Retinal pigment epithelial cell (primary cell): ENCODE measurements at regions not wholly inside any gene's neighbourhood (a gene's known extent, or its start where the extent isn't known, plus 50 kb on each side); places are given as distances from the start of the nearest gene placed in this dataset.
"Not testable (repeated sequence)": the region's sequence is repeated elsewhere in the genome, so short reads cannot be mapped to it uniquely, and the experiment has no call there.

Experiments
- DNase-seq: peaks from one replicate; pipeline ENCODE4 v3.0.0-alpha.2; 2010; ENCODE audit warnings: low read depth
- H3K4me3 ChIP-seq: 2 replicates; pipeline ENCODE4 v1.5.1; 2011; ENCODE audit warnings: mild to moderate bottlenecking, low read length, control low read depth, moderate library complexity
- TF ChIP-seq, protein P1 (sequence below): conservative IDR thresholded peaks from 2 replicates; pipeline ENCODE4 v1.5.1; 2011; ENCODE audit warnings: low read depth, low read length, control low read depth, inconsistent platforms

DNA sequence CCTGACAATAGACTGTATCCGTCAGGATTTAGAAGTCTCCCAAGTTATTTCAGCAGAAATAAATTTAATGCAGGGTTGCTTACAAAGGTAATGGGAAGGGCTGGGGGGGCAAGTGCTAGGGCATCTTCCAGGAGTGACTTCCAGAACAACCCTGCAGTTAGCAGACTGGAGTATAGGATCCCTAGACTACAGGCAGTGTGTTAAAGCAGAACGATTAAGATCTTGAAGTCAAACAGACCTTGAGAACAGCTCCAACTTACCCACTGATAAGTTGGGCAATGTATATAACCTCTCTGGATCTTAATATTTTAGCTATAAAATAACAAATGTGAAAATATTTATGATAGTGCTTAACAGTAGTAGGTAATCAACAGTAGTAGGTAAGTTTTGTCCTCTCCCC is 113.6 kb upstream of the LIFR start:
- no peak for DNase-seq
- no peak overlapping the region for H3K4me3 ChIP-seq
- TF ChIP-seq, protein P1, sequence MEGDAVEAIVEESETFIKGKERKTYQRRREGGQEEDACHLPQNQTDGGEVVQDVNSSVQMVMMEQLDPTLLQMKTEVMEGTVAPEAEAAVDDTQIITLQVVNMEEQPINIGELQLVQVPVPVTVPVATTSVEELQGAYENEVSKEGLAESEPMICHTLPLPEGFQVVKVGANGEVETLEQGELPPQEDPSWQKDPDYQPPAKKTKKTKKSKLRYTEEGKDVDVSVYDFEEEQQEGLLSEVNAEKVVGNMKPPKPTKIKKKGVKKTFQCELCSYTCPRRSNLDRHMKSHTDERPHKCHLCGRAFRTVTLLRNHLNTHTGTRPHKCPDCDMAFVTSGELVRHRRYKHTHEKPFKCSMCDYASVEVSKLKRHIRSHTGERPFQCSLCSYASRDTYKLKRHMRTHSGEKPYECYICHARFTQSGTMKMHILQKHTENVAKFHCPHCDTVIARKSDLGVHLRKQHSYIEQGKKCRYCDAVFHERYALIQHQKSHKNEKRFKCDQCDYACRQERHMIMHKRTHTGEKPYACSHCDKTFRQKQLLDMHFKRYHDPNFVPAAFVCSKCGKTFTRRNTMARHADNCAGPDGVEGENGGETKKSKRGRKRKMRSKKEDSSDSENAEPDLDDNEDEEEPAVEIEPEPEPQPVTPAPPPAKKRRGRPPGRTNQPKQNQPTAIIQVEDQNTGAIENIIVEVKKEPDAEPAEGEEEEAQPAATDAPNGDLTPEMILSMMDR: no peak

DNA sequence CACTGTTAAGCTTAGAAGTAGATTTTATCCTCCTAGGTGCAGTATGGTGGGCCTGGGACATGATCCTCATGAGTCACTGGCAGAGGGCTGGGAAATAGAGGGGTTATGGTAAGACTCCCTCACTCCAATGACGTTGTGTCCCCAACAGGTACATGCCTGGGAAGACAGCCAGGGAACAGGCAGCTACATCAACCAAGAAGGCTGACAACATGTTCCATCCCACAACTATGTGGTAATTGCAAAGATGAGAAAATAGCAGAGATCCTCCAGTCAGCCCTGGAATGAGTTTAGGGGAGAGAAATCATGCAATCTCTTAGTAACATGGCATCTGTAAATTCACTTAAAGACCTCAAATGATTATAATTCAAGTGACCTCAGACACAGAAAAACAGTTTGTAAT is 114.4 kb upstream of the LIFR start:
- H3K4me3 ChIP-seq: no peak overlapping the region
- TF ChIP-seq, protein P1: no peak
- no peak for DNase-seq

DNA sequence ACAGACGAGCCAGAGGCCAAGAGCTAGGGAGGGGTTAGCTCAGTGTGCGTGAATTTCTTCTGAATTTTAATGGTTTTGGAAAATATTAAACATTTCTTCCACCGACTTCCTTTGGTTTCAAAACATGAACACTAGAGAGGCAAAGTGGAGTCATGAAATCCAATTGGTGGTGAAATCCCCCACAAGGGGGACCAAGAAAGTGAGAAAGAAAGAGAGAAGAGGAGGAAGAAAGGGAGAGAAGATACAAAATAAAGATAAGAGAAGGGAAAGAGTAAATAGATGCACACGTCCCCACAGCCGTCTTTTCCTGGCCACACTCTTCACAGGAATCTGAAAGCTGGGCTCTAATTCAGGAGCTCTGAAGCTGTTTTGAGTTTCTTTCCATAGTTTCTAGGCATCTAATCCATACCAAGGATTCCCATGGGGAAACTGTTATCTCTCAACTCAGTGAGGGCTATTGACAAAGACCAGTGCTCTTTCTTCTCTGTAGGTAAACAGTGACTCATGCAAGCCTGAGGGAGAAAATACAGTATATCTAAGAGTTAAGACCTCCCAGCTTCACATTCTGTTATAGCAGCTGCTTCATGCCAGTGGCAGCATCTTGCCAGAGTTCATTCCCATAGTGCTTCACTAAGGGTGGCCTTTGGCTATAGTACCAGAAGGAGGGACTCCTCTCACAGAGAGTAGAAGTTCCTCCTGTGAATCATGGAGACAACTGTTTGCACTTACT is 115.8 kb upstream of the LIFR start:
- no peak for DNase-seq
- TF ChIP-seq, protein P1: no peak
- no peak overlapping the region for H3K4me3 ChIP-seq

DNA sequence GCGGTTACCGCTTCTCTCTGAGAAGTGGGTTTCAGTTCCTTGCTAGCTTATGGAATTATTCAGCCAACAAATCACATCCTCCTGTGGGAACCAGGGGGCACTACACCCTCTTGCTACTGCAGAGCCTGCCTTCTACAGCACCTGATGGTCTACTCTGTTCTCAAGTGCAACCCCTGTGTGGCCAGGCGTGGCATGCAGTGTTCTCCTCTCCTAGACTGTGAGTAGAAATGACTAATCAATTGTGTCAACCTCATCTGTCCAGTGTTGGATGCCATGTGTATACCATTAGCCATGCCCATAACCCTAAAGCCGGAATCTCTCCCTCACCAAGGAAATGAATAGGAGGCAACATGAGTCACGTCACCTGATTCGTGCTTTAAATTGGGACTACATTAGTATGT is 117.2 kb upstream of the LIFR start:
- no peak for DNase-seq
- TF ChIP-seq, protein P1: peak; percentile 16

DNA sequence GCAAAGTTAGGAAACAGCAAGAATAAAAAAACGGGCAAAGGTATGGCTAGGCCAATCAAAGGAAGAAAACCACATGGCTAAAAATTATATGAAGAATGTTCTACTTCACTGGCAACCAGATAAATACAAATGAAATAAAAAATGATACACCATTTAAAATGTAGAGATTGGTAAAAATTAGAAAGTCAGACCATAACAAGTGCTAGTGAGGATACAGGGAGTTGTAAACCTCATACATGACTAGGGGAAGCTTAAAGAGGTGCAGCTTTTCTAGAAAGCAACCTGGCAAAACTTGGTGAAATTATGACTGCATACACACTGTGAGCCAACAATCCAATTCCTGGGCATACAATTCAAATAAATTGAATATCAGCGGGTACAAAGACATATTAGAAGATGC is 119.0 kb upstream of the LIFR start:
- no peak overlapping the region for H3K4me3 ChIP-seq
- DNase-seq: no peak
- TF ChIP-seq, protein P1: no peak

More for the DNA sequence above, 117.2 kb upstream of the LIFR start:
- no peak overlapping the region for H3K4me3 ChIP-seq

DNA sequence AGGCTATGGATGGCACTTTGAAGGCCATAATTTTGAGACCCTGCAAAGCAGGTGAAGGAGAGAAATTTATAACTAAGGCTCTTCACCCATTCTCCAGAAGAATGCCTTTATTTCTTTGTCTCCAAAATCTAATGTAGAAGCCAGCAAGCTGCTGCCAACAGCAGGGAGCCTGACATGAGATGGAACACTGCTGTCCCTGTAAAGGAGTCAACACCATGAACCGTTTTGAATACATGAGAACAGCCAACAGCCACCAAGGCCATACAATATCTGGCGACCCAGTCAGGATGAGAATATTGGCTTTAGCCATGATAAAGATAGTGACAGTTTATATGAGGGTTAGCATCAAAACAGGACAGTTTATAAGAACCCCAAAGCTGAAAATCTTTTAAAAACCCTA is 121.2 kb upstream of the LIFR start:
- TF ChIP-seq, protein P1: no peak

DNA sequence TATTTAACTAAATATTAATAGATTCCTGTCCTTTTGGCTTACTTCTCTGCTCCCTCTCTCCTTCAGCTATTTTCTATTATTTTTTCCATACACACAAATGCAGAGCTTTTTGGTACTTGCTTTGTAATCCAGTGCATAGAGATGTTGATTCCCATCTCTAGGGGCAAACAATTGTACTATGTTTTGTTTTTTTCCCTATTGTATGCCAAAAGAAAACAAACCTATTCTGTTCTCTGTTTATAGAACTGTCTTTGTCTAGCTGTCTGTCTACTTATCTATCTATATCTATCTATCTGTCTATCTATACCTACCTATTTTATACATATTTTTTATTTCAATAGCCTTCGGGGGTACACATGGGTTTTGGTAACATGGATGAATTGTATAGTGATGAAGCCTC is 121.6 kb upstream of the LIFR start:
- TF ChIP-seq, protein P1: no peak
- H3K4me3 ChIP-seq: no peak overlapping the region
- no peak for DNase-seq

More for the DNA sequence above, 121.2 kb upstream of the LIFR start:
- DNase-seq: no peak
- H3K4me3 ChIP-seq: no peak overlapping the region

DNA sequence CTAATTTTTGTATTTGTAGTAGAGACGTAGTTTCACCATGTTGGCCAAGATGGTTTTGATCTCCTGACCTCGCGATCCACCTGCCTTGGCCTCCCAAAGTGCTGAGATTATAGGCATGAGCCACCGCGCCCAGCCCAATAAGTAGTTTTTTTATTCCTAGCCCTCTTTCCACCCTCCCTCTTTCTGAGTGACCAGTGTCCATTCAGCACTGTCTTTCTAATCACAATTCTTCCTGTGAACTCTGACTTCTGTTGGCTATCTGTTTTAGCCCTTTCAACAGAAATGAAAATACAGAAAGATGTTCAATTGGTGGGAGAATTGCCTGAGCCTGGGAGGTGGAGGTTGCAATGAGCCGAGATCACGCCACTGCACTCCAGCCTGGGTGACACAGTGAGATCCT is 122.3 kb upstream of the LIFR start:
- not testable (repeated sequence) for DNase-seq, H3K4me3 ChIP-seq
